ENCODE measurements at regions not wholly inside any gene's neighbourhood (a gene's known extent, or its start where the extent isn't known, plus 50 kb on each side); places are given as distances from the start of the nearest gene placed in this dataset.

DNA sequence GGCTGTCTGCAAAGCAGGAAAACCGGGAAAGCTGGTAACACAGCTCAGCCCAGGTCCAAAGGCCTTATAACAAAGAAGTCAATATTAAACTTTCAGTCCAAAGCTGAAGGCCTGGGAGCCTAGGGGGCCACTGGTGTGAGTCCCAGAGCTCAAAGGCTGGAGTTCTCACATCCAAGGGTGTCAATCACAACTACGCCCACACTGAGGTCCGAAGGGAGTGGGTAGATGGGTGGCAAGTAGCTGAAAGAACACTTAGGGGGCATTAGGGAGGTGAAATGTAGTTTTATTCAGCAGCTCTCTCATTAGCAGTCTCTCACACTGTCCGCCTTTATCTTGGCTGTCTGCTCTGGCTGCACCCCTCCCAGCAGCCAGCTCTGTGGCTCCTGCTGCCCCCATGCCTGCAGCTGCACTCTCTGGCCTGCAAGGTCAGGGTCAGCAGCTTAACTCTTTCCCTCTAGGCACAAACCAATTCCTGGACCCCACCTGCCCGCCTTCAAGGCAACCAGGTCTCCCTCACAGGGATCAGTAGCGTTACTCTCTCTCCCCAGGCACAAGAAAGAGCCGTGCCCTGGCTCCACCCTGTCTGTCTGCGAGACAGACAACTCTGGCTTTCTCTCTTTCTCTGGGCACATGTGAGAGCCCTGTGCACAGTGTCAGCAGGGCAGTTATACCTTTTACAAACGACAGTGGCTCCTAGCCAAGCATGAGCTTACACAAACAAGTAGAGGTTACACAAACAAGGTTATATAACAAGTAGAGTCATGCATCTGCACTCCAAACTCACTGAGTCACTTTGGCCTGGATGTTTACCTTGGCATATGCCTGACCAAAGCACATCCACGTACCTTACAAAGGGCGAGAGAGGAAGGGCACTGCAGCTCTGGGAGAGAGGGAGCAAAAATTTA, 249.4 kb upstream of the PCDH20 start:
- TF ChIP-seq, protein P1, sequence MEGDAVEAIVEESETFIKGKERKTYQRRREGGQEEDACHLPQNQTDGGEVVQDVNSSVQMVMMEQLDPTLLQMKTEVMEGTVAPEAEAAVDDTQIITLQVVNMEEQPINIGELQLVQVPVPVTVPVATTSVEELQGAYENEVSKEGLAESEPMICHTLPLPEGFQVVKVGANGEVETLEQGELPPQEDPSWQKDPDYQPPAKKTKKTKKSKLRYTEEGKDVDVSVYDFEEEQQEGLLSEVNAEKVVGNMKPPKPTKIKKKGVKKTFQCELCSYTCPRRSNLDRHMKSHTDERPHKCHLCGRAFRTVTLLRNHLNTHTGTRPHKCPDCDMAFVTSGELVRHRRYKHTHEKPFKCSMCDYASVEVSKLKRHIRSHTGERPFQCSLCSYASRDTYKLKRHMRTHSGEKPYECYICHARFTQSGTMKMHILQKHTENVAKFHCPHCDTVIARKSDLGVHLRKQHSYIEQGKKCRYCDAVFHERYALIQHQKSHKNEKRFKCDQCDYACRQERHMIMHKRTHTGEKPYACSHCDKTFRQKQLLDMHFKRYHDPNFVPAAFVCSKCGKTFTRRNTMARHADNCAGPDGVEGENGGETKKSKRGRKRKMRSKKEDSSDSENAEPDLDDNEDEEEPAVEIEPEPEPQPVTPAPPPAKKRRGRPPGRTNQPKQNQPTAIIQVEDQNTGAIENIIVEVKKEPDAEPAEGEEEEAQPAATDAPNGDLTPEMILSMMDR (IDR thresholded peaks at IDR 0.05): no peak
- no peak for TF ChIP-seq POLR2A (IDR thresholded peaks at IDR 0.05)
